ENCODE measurements at regions not wholly inside any gene's neighbourhood (a gene's known extent, or its start where the extent isn't known, plus 50 kb on each side); places are given as distances from the start of the nearest gene placed in this dataset.

GRCh38 chr1:30325085-30325935 is 398.1 kb downstream of the MATN1 start:
- DNase-seq, result no peak

GRCh38 chr1:30324251-30325084 is 398.9 kb downstream of the MATN1 start:
- DNase-seq, result no peak

- DNase-seq, result no peak
Measured at GRCh38 chr1:30323841-30324240, 399.5 kb downstream of the MATN1 start.

- no peak for DNase-seq
Measured at GRCh38 chr1:30323352-30323751, 400.0 kb downstream of the MATN1 start.

- no peak for DNase-seq
Measured at GRCh38 chr1:30322859-30323257, 400.5 kb downstream of the MATN1 start.

- DNase-seq, result no peak
Measured at GRCh38 chr1:30321996-30322858, 401.2 kb downstream of the MATN1 start.

GRCh38 chr1:30321246-30321910 is 402.0 kb downstream of the MATN1 start:
- no peak for DNase-seq

GRCh38 chr1:30320581-30320890 is 402.8 kb downstream of the MATN1 start:
- DNase-seq, result no peak

GRCh38 chr1:30319765-30320580 is 403.4 kb downstream of the MATN1 start:
- DNase-seq, result no peak

- no peak for DNase-seq
Measured at GRCh38 chr1:30318864-30319718, 404.3 kb downstream of the MATN1 start.

- no peak for DNase-seq
Measured at GRCh38 chr1:30318413-30318812, 405.0 kb downstream of the MATN1 start.

- DNase-seq, result no peak
Measured at GRCh38 chr1:30317921-30318320, 405.5 kb downstream of the MATN1 start.

GRCh38 chr1:30316056-30316455 is 407.3 kb downstream of the MATN1 start:
- DNase-seq, result no peak

GRCh38 chr1:30315185-30315960 is 408.0 kb downstream of the MATN1 start:
- DNase-seq, result no peak

GRCh38 chr1:30314591-30314990 is 408.8 kb downstream of the MATN1 start:
- DNase-seq, result no peak

- no peak for DNase-seq
Measured at GRCh38 chr1:30313584-30313983, 409.8 kb downstream of the MATN1 start.

- no peak for DNase-seq
Measured at GRCh38 chr1:30313176-30313575, 410.2 kb downstream of the MATN1 start.

- DNase-seq, result no peak
Measured at GRCh38 chr1:30312226-30312625, 411.2 kb downstream of the MATN1 start.

GRCh38 chr1:30311749-30312148 is 411.6 kb downstream of the MATN1 start:
- DNase-seq, result no peak

Data from NCI-H1048 (cell line).